Esophagus squamous epithelium (tissue), 5 donors: ENCODE measurements at regions not wholly inside any gene's neighbourhood (a gene's known extent, or its start where the extent isn't known, plus 50 kb on each side); places are given as distances from the start of the nearest gene placed in this dataset.

Experiments used
- DNase-seq: peaks from one replicate; lab custom pipeline; 2025; lab: John Stamatoyannopoulos, UW
- H3K27ac ChIP-seq, 4 donors: fragments of 200-600 bp; sonication (generic); one replicate each; pipeline ENCODE4 v1.5.1; 2016 to 2019; ENCODE audit warnings: mild to moderate bottlenecking in 1 of 4
- H3K27me3 ChIP-seq, 4 donors: fragments of 200-600 bp; sonication (generic); 1 replicate in 3 of 4; 2 replicates in 1 of 4; pipeline versions ENCODE4 v1.5.1 to v1.6.0; 2017 to 2021; ENCODE audit warnings: antibody characterized with exemption in 1 of 4
- H3K36me3 ChIP-seq, 3 donors: fragments of 200-600 bp; sonication (generic); one replicate each; pipeline ENCODE4 v1.5.1; 2016 to 2019
- H3K4me1 ChIP-seq, 3 donors: fragments of 200-600 bp; sonication (generic); one replicate each; pipeline ENCODE4 v1.5.1; 2017 to 2019
- H3K4me3 ChIP-seq, 4 donors: fragments of 200-600 bp; sonication (generic); 1 replicate in 3 of 4; 2 replicates in 1 of 4; pipeline ENCODE4 v1.5.1; 2016 to 2019; ENCODE audit warnings: mild to moderate bottlenecking in 2 of 4, moderate library complexity in 1 of 4
- H3K9me3 ChIP-seq, 3 donors: fragments of 200-600 bp; sonication (generic); one replicate each; pipeline ENCODE4 v1.5.1; 2016 to 2019
- POLR2A ChIP-seq, 4 donors: fragments of 450-650 bp; IDR thresholded peaks; one replicate each; pipeline ENCODE4 v1.6.1; 2017; ENCODE audit warnings: antibody characterized with exemption in 4 of 4, mild to moderate bottlenecking in 4 of 4, moderate library complexity in 3 of 4
- WGBS, 2 donors: methylation state at CpG; one replicate each; pipeline ENCODE4 v1.1.5; 2018; 5-methylcytosine and 5-hydroxymethylcytosine counted together
- intact Hi-C: fragments of 100-400 bp; cut with DNase I; formaldehyde crosslinking; loops from one replicate; pipeline ENCODE4 v1.15.0; 2022
- TF ChIP-seq, protein P1 (sequence below), 6 experiments: fragments of 450-650 bp in 4 of 6; fragments of 200-600 bp in 2 of 6; sonication (generic) in 2 of 6; IDR thresholded peaks; one replicate each; pipeline ENCODE4 v1.5.1; 2016 to 2019; ENCODE audit warnings: antibody characterized with exemption in 6 of 6, mild to moderate bottlenecking in 4 of 6, moderate library complexity in 4 of 6
- donor health status: DM: yes; HTN: yes; CAD: no.

GRCh38 chr3:124119056-124119716 is 127.3 kb upstream of the ROPN1 start:
- no peak for DNase-seq
- 59 to 64% methylated on average over 4 of the region's 4 CpGs for WGBS, 2 donors
- Histone ChIP-seq H3K36me3 (no peaks in the 10 kb centered on the region), H3K4me3 (no peak overlapping the region), H3K27ac (no peak overlapping the region), H3K9me3 (no peaks in the 10 kb centered on the region), H3K27me3 (no peaks in the 10 kb centered on the region), H3K4me1 (peaks cover 0 to 23% (median 7%) of the 10 kb centered on the region in 3 donors)
- no peak for TF ChIP-seq POLR2A (IDR thresholded peaks at IDR 0.05)
- TF ChIP-seq, protein P1, sequence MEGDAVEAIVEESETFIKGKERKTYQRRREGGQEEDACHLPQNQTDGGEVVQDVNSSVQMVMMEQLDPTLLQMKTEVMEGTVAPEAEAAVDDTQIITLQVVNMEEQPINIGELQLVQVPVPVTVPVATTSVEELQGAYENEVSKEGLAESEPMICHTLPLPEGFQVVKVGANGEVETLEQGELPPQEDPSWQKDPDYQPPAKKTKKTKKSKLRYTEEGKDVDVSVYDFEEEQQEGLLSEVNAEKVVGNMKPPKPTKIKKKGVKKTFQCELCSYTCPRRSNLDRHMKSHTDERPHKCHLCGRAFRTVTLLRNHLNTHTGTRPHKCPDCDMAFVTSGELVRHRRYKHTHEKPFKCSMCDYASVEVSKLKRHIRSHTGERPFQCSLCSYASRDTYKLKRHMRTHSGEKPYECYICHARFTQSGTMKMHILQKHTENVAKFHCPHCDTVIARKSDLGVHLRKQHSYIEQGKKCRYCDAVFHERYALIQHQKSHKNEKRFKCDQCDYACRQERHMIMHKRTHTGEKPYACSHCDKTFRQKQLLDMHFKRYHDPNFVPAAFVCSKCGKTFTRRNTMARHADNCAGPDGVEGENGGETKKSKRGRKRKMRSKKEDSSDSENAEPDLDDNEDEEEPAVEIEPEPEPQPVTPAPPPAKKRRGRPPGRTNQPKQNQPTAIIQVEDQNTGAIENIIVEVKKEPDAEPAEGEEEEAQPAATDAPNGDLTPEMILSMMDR (IDR thresholded peaks at IDR 0.05): no peak
- intact Hi-C loops: no loop called here

- no peaks in the 10 kb centered on the region for H3K9me3 ChIP-seq
- no peak for DNase-seq
- H3K4me3 ChIP-seq: no peak overlapping the region
- TF ChIP-seq, protein P1 (IDR thresholded peaks at IDR 0.05): no peak
- no peak for TF ChIP-seq POLR2A (IDR thresholded peaks at IDR 0.05)
- H3K36me3 ChIP-seq: no peaks in the 10 kb centered on the region
- H3K4me1 ChIP-seq: peaks cover 0 to 23% (median 7%) of the 10 kb centered on the region in 3 donors
- 67% methylated on average over 1 of the region's 1 CpG for whole genome bisulfite sequencing, 2 donors
- H3K27me3 ChIP-seq: no peaks in the 10 kb centered on the region
- intact Hi-C loops: no loop called here
- no peak overlapping the region for H3K27ac ChIP-seq
Measured at GRCh38 chr3:124121379-124122312, 129.7 kb upstream of the ROPN1 start.

- 64 to 88% methylated on average over 1 of the region's 1 CpG for WGBS, 2 donors
- Histone ChIP-seq H3K27ac (no peak overlapping the region), H3K36me3 (no peaks in the 10 kb centered on the region), H3K27me3 (no peaks in the 10 kb centered on the region), H3K4me1 (no peaks in the 10 kb centered on the region), H3K9me3 (no peaks in the 10 kb centered on the region), H3K4me3 (no peak overlapping the region)
- no peak for DNase-seq
- intact Hi-C loops: no loop called here
- TF ChIP-seq, protein P1 (IDR thresholded peaks at IDR 0.05): no peak
Measured at GRCh38 chr3:124125315-124125714, 133.4 kb upstream of the ROPN1 start.

GRCh38 chr3:124126436-124127023 is 134.6 kb upstream of the ROPN1 start:
- H3K4me3 ChIP-seq: no peak overlapping the region
- H3K27me3 ChIP-seq: no peaks in the 10 kb centered on the region
- H3K36me3 ChIP-seq: no peaks in the 10 kb centered on the region
- intact Hi-C loops: no loop called here
- 46 to 78% methylated on average over 1 of the region's 1 CpG for WGBS, 2 donors
- H3K27ac ChIP-seq: no peak overlapping the region
- H3K4me1 ChIP-seq: no peaks in the 10 kb centered on the region
- H3K9me3 ChIP-seq: no peaks in the 10 kb centered on the region
- no peak for DNase-seq
- TF ChIP-seq POLR2A (IDR thresholded peaks at IDR 0.05): no peak
- TF ChIP-seq, protein P1 (IDR thresholded peaks at IDR 0.05): no peak

- H3K27ac ChIP-seq: no peak overlapping the region
- no peak for DNase-seq
- TF ChIP-seq, protein P1 (IDR thresholded peaks at IDR 0.05): no peak
- no peak overlapping the region for H3K4me3 ChIP-seq
- no peaks in the 10 kb centered on the region for H3K27me3 ChIP-seq
- no peaks in the 10 kb centered on the region for H3K36me3 ChIP-seq
- H3K4me1 ChIP-seq: no peaks in the 10 kb centered on the region
- intact Hi-C loops: no loop called here
- H3K9me3 ChIP-seq: no peaks in the 10 kb centered on the region
Measured at GRCh38 chr3:124131158-124131557, 139.2 kb upstream of the ROPN1 start.
